Type B pancreatic cell (in vitro differentiated cells): ENCODE measurements at regions not wholly inside any gene's neighbourhood (a gene's known extent, or its start where the extent isn't known, plus 50 kb on each side); places are given as distances from the start of the nearest gene placed in this dataset.

ENCODE experiments used
- DNase-seq: peaks from one replicate; pipeline ENCODE4 v3.0.0; 2021; ENCODE audit warnings: mixed read lengths; ENCODE audit not compliant: unreplicated experiment; ENCODE audit errors: extremely low spot score
- H3K27ac Mint-ChIP-seq: 2 replicates; pipeline ENCODE4 v1.8.0; 2021; ENCODE audit warnings: mild to moderate bottlenecking, mixed read lengths
- H3K27me3 Mint-ChIP-seq: 2 replicates; pipeline ENCODE4 v1.8.0; 2021; ENCODE audit warnings: mixed read lengths
- H3K36me3 Mint-ChIP-seq: 2 replicates; pipeline ENCODE4 v1.8.0; 2021; ENCODE audit warnings: mixed read lengths
- H3K4me1 Mint-ChIP-seq: one replicate; pipeline ENCODE4 v1.8.0; 2021; ENCODE audit warnings: mixed read lengths; ENCODE audit not compliant: unreplicated experiment
- H3K4me3 Mint-ChIP-seq: 2 replicates; pipeline ENCODE4 v1.8.0; 2021; ENCODE audit warnings: mild to moderate bottlenecking, mixed read lengths
- H3K9me3 Mint-ChIP-seq: 2 replicates; pipeline ENCODE4 v1.8.0; 2021; ENCODE audit warnings: mixed read lengths
- TF ChIP-seq, protein P1 (sequence below): fragments of 200-600 bp; sonication (generic); conservative IDR thresholded peaks from 2 replicates; pipeline ENCODE4 v1.5.0; 2021; ENCODE audit warnings: antibody characterized with exemption, mild to moderate bottlenecking

GRCh38 chr2:107607054-107607453 is 219.6 kb upstream of the RGPD4 start:
- Mint-ChIP-seq H3K27ac (no peak overlapping the region), H3K4me1 (no peaks in the 10 kb centered on the region), H3K9me3 (no peaks in the 10 kb centered on the region), H3K36me3 (no peaks in the 10 kb centered on the region), H3K4me3 (no peak overlapping the region), H3K27me3 (no peaks in the 10 kb centered on the region)
- TF ChIP-seq, protein P1, sequence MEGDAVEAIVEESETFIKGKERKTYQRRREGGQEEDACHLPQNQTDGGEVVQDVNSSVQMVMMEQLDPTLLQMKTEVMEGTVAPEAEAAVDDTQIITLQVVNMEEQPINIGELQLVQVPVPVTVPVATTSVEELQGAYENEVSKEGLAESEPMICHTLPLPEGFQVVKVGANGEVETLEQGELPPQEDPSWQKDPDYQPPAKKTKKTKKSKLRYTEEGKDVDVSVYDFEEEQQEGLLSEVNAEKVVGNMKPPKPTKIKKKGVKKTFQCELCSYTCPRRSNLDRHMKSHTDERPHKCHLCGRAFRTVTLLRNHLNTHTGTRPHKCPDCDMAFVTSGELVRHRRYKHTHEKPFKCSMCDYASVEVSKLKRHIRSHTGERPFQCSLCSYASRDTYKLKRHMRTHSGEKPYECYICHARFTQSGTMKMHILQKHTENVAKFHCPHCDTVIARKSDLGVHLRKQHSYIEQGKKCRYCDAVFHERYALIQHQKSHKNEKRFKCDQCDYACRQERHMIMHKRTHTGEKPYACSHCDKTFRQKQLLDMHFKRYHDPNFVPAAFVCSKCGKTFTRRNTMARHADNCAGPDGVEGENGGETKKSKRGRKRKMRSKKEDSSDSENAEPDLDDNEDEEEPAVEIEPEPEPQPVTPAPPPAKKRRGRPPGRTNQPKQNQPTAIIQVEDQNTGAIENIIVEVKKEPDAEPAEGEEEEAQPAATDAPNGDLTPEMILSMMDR: no peak
- DNase-seq: no peak

DNA sequence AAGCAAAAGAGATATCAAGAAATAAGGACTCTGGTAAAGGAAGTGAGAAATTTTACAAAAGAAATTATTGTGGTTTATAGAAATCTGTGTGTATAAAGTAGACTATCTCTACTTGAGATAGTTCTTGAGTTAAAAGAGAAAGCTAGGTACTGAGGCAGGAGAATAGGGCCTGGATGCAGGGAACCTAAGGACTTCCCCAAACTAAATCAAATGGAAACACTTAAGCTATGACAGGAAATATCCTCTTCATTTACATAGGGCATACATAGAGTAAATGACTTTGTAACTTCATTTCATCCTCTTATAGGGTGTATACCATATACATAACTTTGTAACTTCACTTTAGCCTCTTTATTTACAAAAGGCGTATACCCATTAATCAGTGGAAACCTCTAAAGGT is 219.2 kb upstream of the RGPD4 start:
- no peak overlapping the region for H3K27ac Mint-ChIP-seq
- H3K9me3 Mint-ChIP-seq: no peaks in the 10 kb centered on the region
- H3K4me1 Mint-ChIP-seq: no peaks in the 10 kb centered on the region
- no peak overlapping the region for H3K4me3 Mint-ChIP-seq
- TF ChIP-seq, protein P1: no peak
- H3K27me3 Mint-ChIP-seq: no peaks in the 10 kb centered on the region
- no peaks in the 10 kb centered on the region for H3K36me3 Mint-ChIP-seq
- DNase-seq: no peak

GRCh38 chr2:107615039-107615438 is 211.7 kb upstream of the RGPD4 start:
- no peak for DNase-seq
- TF ChIP-seq, protein P1: no peak
- no peak overlapping the region for H3K4me3 Mint-ChIP-seq
- no peaks in the 10 kb centered on the region for H3K36me3 Mint-ChIP-seq
- H3K9me3 Mint-ChIP-seq: peaks cover 4% of the 10 kb centered on the region
- H3K27me3 Mint-ChIP-seq: no peaks in the 10 kb centered on the region
- no peaks in the 10 kb centered on the region for H3K4me1 Mint-ChIP-seq
- no peak overlapping the region for H3K27ac Mint-ChIP-seq

DNA sequence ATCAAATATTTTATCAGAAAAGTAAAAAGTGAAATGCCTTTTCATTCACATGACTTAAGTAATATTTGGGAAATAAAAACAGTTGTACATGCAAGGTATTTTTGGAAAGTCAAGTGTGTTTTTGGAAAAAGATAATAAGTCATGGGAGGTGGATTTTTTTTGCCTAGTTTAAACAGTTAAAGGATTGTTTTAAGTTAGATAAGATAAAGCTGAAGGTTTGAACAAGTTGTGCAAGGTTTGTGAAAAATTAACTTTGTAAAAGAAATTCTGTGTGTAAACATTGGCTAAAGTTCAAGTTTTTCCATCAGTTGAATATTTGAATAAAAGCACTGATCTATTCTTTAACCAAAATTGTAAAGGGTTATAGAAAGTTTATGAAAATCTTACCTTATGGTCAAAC is 207.9 kb upstream of the RGPD4 start:
- H3K9me3 Mint-ChIP-seq: peaks cover 4% of the 10 kb centered on the region
- H3K36me3 Mint-ChIP-seq: no peaks in the 10 kb centered on the region
- no peaks in the 10 kb centered on the region for H3K4me1 Mint-ChIP-seq

GRCh38 chr2:107621186-107622165 is 205.2 kb upstream of the RGPD4 start:
- TF ChIP-seq, protein P1: no peak
- Mint-ChIP-seq H3K4me3 (no peak overlapping the region), H3K9me3 (peaks cover 8% of the 10 kb centered on the region)

More for the DNA sequence above, 207.9 kb upstream of the RGPD4 start:
- no peak for DNase-seq
- TF ChIP-seq, protein P1: no peak
- H3K4me3 Mint-ChIP-seq: no peak overlapping the region
- no peak overlapping the region for H3K27ac Mint-ChIP-seq
- H3K27me3 Mint-ChIP-seq: no peaks in the 10 kb centered on the region

More at GRCh38 chr2:107621186-107622165, 205.2 kb upstream of the RGPD4 start:
- Mint-ChIP-seq H3K36me3 (no peaks in the 10 kb centered on the region), H3K27ac (no peak overlapping the region), H3K4me1 (no peaks in the 10 kb centered on the region), H3K27me3 (no peaks in the 10 kb centered on the region)
- DNase-seq: no peak
